Ascending aorta (tissue), 2 donors: ENCODE measurements at regions not wholly inside any gene's neighbourhood (a gene's known extent, or its start where the extent isn't known, plus 50 kb on each side); places are given as distances from the start of the nearest gene placed in this dataset.

Source experiments
- DNase-seq, 2 donors: peaks; one replicate each; pipeline ENCODE4 v3.0.0-alpha.2; 2019; ENCODE audit warnings: low spot score in 2 of 2
- H3K27ac ChIP-seq, 2 donors: fragments of 200-600 bp; sonication (generic); one replicate each; pipeline ENCODE4 v1.5.1; 2016 to 2017; ENCODE audit warnings: mild to moderate bottlenecking in 1 of 2
- H3K27me3 ChIP-seq: fragments of 200-600 bp; sonication (generic); one replicate; pipeline ENCODE4 v1.5.1; 2017
- H3K36me3 ChIP-seq, 2 donors: fragments of 200-600 bp; sonication (generic); one replicate each; pipeline ENCODE4 v1.5.1; 2016
- H3K4me1 ChIP-seq, 2 donors: fragments of 200-600 bp; sonication (generic); one replicate each; pipeline ENCODE4 v1.5.1; 2016 to 2017; ENCODE audit warnings: mild to moderate bottlenecking in 1 of 2
- H3K4me3 ChIP-seq, 2 donors: fragments of 200-600 bp; sonication (generic); one replicate each; pipeline ENCODE4 v1.5.1; 2016 to 2017; ENCODE audit warnings: mild to moderate bottlenecking in 1 of 2
- H3K9me3 ChIP-seq, 2 donors: fragments of 200-600 bp; sonication (generic); one replicate each; pipeline ENCODE4 v1.5.1; 2016
- intact Hi-C: fragments of 100-400 bp; cut with DNase I; formaldehyde crosslinking; loops from one replicate; pipeline ENCODE4 v1.15.1; 2023
- TF ChIP-seq, protein P1 (sequence below), 3 experiments: fragments of 200-600 bp in 2 of 3; fragments of 450-650 bp in 1 of 3; sonication (generic) in 2 of 3; IDR thresholded peaks; one replicate each; pipeline ENCODE4 v1.5.1; 2016 to 2019; ENCODE audit warnings: antibody characterized with exemption in 3 of 3, mild to moderate bottlenecking in 1 of 3, moderate library complexity in 1 of 3

DNA sequence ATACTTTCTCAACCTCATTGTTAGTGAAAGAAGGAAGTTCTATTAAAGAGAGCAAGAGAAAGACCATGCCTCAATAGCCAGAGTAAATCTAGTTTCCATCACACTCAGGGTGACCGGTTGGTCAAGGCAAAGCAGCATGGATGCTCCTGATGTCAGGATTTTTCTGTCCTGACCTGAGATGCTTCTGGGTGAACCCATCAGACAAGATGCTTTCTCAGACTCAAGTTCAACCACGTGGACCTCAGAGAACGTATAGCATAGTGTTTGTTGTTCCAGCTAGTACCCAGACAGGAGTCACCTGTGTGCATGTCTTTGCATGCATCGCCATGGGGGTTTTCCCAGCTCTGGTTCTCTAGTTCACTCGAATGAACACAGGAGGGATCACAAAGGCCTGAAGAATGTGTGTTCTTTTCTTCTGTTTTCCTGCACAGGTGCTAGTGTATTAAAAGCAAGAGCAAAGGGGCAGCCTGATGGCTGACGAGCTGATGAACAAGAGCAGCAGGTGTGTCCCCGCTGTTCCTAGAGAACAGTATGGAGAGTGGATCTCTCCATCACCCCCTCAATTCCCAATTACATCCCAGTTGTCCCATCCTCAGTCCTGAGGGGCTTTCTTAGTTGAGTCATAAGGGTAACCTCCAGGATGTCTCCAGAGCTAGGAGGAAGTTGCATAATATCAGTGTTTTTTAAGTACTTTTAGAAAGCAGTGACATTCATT lies 110.5 kb upstream of the ENPP6 start:
- Histone ChIP-seq H3K36me3 (no peaks in the 10 kb centered on the region), H3K4me3 (no peak overlapping the region), H3K27ac (no peak overlapping the region), H3K27me3 (no peaks in the 10 kb centered on the region), H3K9me3 (no peaks in the 10 kb centered on the region), H3K4me1 (peaks cover 0 to 4% of the 10 kb centered on the region in 2 donors)
- intact Hi-C loops: no loop called here
- TF ChIP-seq, protein P1, sequence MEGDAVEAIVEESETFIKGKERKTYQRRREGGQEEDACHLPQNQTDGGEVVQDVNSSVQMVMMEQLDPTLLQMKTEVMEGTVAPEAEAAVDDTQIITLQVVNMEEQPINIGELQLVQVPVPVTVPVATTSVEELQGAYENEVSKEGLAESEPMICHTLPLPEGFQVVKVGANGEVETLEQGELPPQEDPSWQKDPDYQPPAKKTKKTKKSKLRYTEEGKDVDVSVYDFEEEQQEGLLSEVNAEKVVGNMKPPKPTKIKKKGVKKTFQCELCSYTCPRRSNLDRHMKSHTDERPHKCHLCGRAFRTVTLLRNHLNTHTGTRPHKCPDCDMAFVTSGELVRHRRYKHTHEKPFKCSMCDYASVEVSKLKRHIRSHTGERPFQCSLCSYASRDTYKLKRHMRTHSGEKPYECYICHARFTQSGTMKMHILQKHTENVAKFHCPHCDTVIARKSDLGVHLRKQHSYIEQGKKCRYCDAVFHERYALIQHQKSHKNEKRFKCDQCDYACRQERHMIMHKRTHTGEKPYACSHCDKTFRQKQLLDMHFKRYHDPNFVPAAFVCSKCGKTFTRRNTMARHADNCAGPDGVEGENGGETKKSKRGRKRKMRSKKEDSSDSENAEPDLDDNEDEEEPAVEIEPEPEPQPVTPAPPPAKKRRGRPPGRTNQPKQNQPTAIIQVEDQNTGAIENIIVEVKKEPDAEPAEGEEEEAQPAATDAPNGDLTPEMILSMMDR (IDR thresholded peaks at IDR 0.05): no peak
- DNase-seq: no peak

DNA sequence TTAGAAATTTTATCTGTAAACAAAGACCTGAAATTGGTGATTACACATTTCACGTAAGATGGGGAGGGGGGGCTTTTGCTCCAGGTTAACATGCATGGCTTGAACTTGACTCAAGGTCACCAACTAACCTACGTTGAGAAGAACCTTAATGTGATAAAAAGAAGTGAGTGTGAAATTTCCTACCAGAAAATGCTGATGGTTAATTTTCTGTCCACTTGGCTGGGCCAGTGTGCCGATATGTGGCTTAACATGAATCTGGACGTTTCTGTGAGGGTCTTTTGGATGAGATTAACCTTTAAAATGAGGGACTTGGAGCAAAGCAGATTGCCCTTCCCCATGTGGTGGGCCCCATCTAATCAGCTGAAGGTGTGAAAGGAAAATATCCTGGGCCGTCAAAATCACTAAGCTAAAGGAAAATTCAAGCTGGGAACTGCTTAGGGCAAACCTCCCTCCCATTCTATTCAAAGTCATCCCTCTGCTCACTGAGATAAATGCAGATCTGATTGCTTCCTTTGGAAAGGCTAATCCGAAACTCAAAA lies 107.3 kb upstream of the ENPP6 start:
- Histone ChIP-seq H3K27ac (no peak overlapping the region), H3K4me1 (no peaks in the 10 kb centered on the region), H3K36me3 (no peaks in the 10 kb centered on the region), H3K27me3 (no peaks in the 10 kb centered on the region), H3K4me3 (no peak overlapping the region), H3K9me3 (no peaks in the 10 kb centered on the region)
- intact Hi-C loops: no loop called here
- TF ChIP-seq, protein P1 (IDR thresholded peaks at IDR 0.05): no peak
- no peak for DNase-seq

DNA sequence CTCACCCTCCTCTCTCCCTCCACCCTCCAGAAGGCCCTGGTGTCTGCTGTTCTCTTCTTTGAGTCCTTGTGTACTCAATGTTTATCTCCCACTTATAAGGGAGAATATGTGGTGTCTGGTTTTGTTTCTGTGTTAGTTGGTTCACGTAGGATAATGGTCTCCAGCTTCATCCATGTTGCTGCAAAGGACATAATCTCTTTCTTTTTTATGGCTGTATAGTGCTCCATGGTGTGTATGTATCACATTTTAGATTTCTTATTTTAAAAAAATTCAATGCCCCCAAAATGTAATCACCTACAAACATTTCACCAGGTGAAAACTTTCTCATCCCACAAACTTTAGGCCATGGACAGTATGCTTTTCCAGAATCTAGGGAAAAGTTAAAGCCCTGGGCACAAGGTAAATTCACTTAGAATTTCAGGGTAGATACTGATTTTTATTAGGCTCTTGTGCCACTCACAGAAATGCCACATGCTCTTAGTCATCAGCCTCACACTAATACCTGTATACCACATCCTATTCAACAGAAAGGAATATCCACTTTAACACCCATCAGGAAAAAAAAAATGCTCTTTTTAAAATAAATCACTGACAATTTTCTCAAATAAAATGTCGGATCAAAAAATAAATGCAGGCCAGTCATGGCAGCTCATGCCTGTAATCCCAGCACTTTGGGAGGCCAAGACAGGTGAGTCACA lies 104.8 kb upstream of the ENPP6 start:
- TF ChIP-seq, protein P1 (IDR thresholded peaks at IDR 0.05): no peak
- intact Hi-C loops: no loop called here
- H3K27ac ChIP-seq: no peak overlapping the region
- H3K9me3 ChIP-seq: no peaks in the 10 kb centered on the region
- H3K36me3 ChIP-seq: no peaks in the 10 kb centered on the region
- H3K4me3 ChIP-seq: no peak overlapping the region
- DNase-seq: no peak
- no peaks in the 10 kb centered on the region for H3K27me3 ChIP-seq
- no peaks in the 10 kb centered on the region for H3K4me1 ChIP-seq

DNA sequence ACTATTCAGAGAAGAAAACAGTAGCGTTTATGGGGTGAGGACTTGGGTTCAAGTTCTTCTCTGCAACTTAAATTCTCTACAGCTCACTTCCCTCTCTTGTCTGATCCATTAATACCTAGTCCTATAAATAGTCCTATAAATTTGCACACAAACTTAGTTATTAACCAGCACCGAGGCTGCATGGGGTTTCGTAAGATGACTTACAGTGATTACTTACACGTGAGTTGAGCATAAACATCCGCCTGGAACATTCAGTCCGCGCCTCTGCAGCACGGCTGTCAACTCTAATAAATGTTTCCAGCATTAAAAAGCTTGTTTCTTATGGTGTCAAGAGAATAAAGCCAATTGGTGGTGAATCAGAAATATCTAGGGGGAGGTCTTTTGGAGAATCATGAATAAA lies 103.0 kb upstream of the ENPP6 start:
- no peak overlapping the region for H3K27ac ChIP-seq
- intact Hi-C loops: no loop called here
- H3K4me1 ChIP-seq: no peaks in the 10 kb centered on the region
- no peak for DNase-seq
- no peaks in the 10 kb centered on the region for H3K9me3 ChIP-seq
- TF ChIP-seq, protein P1 (IDR thresholded peaks at IDR 0.05): no peak
- H3K36me3 ChIP-seq: no peaks in the 10 kb centered on the region
- no peaks in the 10 kb centered on the region for H3K27me3 ChIP-seq
- no peak overlapping the region for H3K4me3 ChIP-seq

DNA sequence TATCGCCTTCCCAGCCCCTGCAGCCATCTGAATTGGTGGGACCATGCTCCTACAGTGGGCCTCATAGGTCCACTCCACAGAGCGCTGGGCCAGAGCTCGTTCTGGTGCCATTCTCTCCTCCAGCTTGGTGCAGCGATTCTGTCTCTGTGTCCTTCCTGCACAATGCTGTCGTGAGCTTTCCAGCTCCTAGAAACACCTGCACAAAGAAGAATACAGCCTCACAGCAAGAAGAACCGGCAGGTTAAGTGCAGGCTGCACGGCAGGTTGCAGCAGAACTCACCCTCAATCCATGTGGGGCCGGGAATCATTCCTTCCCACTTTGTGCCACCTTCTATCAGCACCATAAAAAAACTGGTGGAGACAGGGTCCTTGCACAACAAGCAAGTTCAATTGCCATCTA lies 101.2 kb upstream of the ENPP6 start:
- TF ChIP-seq, protein P1 (IDR thresholded peaks at IDR 0.05): no peak
- H3K4me3 ChIP-seq: no peak overlapping the region
- no peak for DNase-seq
- no peak overlapping the region for H3K27ac ChIP-seq
- H3K4me1 ChIP-seq: no peaks in the 10 kb centered on the region
- intact Hi-C loops: no loop called here
- H3K27me3 ChIP-seq: no peaks in the 10 kb centered on the region
- no peaks in the 10 kb centered on the region for H3K9me3 ChIP-seq
- no peaks in the 10 kb centered on the region for H3K36me3 ChIP-seq
